HG03460 (cell line): ENCODE measurements at regions not wholly inside any gene's neighbourhood (a gene's known extent, or its start where the extent isn't known, plus 50 kb on each side); places are given as distances from the start of the nearest gene placed in this dataset.

Experiments used
- ATAC-seq: cut with Tn5 transposase; IDR thresholded peaks from one replicate; pipeline ENCODE4 v1.9.1; 2021; ENCODE audit not compliant: unreplicated experiment

DNA sequence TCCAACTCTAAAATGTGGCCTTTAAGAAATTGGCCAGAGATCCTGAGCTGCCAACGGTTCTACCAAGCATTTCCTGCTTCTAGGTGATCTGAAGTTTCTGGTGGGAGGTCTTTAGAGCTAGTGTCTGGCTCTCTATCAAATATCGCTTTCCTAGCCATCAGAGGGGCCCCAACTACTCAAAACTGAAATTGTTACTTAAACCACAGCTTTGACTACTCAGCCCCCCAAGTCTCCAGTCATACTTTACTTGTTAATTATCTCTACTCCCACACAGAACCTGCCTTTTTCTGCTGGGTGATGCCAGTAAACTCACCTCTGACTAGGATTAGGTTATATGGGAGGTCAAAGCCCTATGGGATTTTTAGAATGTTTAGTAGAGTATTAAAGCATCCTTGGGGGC is 95.1 kb downstream of the FASLG start:
- ATAC-seq, result no peak

DNA sequence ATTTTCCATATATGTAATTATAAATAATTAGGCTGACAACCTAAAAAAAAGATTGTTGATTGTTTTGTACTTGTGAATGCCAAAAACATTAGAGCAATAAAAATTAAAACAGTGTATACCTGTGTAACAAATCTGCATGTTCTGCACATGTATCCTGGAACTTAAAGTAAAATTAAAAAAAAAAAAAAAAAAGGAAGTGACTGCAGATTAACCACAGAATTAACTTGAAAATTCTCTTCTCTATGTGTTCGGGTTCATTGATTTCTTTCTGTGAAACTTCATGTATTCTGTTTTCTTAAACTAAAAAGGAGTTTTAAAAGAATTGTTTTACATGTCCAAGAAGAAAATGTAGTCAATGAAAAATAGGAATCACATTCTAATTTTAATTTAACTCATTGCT is 95.7 kb downstream of the FASLG start:
- ATAC-seq, result no peak

- no peak for ATAC-seq
These were observed 96.2 kb downstream of the FASLG start for GRCh38 chr1:172755099-172755498.

DNA sequence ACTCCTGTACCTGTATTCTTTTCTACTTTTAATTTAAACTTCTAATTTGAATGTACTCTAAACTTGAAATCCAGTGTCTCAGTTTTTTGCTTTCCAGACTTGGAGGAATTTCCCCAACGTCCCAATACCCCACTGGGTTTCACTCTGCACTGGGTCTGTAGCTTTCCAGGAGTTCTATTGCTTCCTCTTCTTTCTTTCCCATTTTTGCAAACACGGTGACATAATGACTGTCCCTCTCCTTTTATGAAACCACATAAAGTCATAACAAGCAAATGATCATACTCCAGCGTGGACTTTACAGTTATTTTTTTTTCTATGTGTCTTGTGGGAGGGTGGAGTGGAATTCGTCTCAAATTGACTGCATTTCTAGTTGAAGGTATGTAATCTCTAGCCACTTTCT is 97.1 kb downstream of the FASLG start:
- no peak for ATAC-seq

GRCh38 chr1:172758259-172758658 is 99.4 kb downstream of the FASLG start:
- no peak for ATAC-seq

DNA sequence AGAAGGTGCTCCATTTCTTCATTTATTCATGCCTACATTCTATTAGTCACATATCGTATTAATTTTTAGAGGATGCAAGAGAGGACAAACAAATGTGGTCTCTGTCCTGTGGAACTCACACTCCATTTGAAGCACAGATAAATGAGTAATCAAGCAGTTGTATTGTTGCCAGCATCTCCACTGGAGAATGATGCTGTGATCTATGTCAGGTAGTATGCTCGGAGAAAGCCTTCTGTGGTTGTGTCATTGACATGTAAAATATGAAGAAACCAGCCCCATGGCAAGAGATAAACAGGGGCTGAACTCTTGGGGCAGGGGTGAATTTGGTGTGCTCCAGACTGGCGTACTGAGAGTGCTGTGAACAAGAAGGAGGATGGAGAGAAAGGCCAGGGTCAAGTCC is 101.2 kb downstream of the FASLG start:
- no peak for ATAC-seq

DNA sequence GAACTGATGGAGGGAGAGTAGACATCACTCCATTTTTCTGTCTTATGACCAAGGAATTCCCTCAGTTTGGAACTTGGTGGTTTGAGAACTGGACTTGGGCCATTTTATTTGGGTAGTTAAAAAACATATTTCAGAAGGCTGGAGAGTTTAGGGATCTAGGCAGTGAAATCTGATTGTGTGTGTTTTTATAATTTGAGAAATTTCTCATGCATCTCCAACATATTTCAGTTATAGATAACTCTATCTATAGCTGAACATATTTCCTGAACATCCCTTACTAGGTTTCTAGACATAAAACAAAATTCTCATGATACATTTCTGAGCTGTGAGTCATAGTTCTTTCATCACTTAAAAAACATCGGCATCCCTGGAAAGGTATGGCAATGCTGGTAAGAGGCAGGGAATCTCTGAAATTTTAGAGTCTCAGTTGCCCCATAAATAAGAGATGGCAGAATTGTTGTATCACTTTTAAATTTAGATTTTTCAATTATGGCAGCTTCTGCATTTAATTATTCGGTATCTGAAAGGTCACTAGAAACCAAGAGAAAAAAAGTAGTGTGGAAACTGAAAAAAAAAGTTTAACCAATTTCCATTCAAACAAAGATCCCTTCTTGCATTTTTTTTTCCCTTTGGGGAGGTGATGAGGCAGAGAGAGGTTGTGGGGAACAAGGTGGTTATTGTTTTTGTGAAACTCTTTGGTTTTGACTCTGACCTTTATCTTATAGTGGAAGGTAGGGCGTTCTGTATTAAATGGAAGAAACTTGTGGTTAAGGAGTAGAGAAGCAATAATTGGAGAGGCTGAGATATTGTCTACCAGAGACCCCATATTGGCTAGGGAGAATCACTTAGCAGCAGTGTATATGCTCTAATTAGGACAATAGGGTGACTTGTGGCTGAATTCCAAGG is 102.9 kb downstream of the FASLG start:
- no peak for ATAC-seq

- no peak for ATAC-seq
These were observed 104.2 kb downstream of the FASLG start for GRCh38 chr1:172763057-172763456.

DNA sequence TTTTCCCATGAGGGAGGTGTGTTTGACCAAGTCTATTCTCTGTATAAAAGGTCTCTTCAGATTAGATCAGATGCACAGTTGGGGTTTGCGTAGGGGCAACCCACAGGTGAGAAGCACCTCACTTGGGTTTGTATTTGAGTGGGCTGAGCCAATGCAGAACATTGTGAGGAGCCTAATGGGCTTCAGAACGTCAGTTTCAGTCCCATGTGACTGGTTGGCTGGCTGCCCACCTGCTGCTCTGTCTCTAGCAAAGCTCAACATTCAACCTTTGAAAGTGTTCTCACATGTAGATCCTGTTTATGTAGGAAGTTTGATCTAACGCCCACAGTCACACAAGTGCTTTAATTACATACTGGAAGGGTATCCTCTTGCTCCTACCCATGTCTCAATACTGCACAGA is 105.5 kb downstream of the FASLG start:
- no peak for ATAC-seq

DNA sequence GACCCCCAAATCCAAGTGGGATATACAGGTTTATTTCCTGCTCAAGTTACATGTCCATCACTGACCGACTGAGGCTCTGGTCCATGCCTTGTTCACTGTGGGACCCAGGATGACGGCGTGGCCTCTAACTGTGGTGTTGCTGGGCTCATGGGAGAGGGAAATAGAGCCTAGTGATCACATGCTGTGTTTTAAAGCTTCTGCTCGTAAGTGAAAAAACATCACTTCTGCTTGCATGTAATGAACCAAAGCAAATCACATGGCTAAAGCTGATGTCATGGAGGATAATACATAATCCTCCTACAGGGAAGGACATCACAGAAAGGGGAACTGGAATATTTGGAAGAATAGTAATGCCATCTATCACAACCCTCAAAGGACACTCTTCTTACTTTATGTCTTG is 107.6 kb downstream of the FASLG start:
- no peak for ATAC-seq

- ATAC-seq, result no peak
These were observed 111.2 kb downstream of the FASLG start for GRCh38 chr1:172770071-172770470.

DNA sequence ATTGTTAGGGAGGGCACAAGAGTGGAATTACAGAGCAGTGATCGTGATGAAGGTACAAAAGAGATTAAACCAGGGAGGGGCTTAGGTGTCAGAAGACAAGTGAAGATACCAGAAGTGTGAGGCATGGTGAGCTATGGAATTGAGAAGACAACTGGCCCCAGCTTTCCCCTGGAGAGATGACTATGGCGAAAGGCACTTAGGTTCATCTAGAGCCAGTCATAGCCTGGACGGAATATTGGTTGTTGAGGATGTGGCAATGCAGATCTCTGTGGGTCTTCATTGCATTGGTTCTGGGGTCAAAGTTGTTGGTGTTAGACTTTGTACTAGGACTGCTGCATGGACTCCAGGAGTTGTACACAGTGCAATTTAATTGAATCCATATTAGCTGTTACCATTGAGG is 115.7 kb downstream of the FASLG start:
- no peak for ATAC-seq

- ATAC-seq, result no peak
These were observed 116.7 kb downstream of the FASLG start for GRCh38 chr1:172775606-172776005.

- ATAC-seq, result no peak
These were observed 117.2 kb downstream of the FASLG start for GRCh38 chr1:172776071-172776470.

DNA sequence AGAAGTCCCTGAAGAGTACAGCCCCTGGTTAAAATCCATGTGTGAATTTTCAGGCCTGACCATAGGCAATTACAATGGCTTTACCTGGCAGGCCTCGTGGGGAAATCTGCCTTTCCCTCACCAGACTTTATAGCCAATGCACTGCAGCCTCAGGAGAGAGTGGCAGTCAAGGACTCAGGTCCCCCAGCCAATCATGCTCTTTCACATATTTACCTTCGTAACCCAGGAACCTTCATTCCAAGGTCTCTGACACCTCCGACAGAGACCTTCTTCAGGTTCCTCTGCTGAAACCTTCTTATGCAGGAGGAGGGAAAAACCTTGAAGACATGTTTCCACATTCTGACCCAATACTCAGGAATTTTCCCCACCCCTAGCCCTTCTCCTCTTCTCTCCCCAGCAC is 118.9 kb downstream of the FASLG start:
- no peak for ATAC-seq

GRCh38 chr1:172778456-172779455 is 119.9 kb downstream of the FASLG start:
- ATAC-seq, result peak; percentile 63

DNA sequence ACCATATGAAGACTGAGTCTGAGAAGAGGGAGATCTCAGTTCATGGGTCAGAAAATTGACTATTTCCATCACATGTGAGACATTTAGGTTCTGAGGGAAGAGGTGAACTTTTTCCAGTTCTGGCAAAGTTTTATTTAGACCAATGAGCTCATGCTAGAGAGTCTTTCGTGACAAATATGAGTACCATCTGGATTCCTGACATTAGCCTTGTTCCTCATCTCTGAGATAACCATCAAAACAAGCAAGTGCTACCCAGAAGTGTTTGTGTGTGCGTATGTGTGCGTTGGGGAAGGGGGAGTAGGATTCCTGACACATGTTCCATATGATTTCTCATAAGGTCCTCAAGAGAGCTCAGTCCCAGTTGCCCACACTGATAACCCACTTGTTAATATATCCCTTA is 120.6 kb downstream of the FASLG start:
- no peak for ATAC-seq

GRCh38 chr1:172781513-172782140 is 122.7 kb downstream of the FASLG start:
- ATAC-seq, result peak; percentile 82

GRCh38 chr1:172789840-172790239 is 130.9 kb downstream of the FASLG start:
- no peak for ATAC-seq

DNA sequence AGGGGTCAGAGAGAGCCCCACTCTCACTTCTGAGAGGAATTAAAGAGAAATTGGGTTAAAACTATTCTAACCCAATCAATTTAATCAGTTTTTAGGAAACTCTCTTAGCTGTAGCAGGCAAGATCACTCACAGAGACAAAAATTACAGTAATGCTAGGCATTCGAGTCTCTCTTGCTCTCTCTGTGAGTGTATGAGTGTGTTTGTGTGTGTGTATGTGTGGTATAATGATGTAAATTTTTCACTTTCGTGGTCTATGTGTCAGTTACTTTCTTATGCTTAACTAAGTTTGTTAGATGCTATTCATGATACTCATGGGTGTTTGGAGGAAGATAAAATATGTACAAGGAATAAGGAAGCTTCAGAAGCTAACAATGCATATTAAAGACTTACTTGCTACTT is 131.3 kb downstream of the FASLG start:
- ATAC-seq, result no peak

GRCh38 chr1:172793823-172794222 is 134.9 kb downstream of the FASLG start:
- no peak for ATAC-seq
